GM21576 (cell line): ENCODE measurements at regions not wholly inside any gene's neighbourhood (a gene's known extent, or its start where the extent isn't known, plus 50 kb on each side); places are given as distances from the start of the nearest gene placed in this dataset.

Source experiments
- ATAC-seq: cut with Tn5 transposase; IDR thresholded peaks from one replicate; pipeline ENCODE4 v1.9.1; 2021; ENCODE audit warnings: mild to moderate bottlenecking, moderate library complexity; ENCODE audit not compliant: unreplicated experiment

GRCh38 chr3:20361000-20361399 is 175.0 kb upstream of the SGO1 start:
- ATAC-seq, result no peak

- ATAC-seq, result no peak
Measured at GRCh38 chr3:20353286-20353685, 167.3 kb upstream of the SGO1 start.

- no peak for ATAC-seq
Measured at GRCh38 chr3:20352546-20353179, 166.7 kb upstream of the SGO1 start.

GRCh38 chr3:20350449-20350848 is 164.4 kb upstream of the SGO1 start:
- ATAC-seq, result no peak

- no peak for ATAC-seq
Measured at GRCh38 chr3:20346916-20347315, 160.9 kb upstream of the SGO1 start.

- ATAC-seq, result no peak
Measured at GRCh38 chr3:20346369-20346768, 160.4 kb upstream of the SGO1 start.

GRCh38 chr3:20344400-20344959 is 158.5 kb upstream of the SGO1 start:
- ATAC-seq, result no peak

- no peak for ATAC-seq
Measured at GRCh38 chr3:20343790-20344189, 157.8 kb upstream of the SGO1 start.

- peak; percentile 93 for ATAC-seq
Measured at GRCh38 chr3:20340324-20340928, 154.4 kb upstream of the SGO1 start.

- no peak for ATAC-seq
Measured at GRCh38 chr3:20336572-20336971, 150.6 kb upstream of the SGO1 start.

- no peak for ATAC-seq
Measured at GRCh38 chr3:20334842-20335241, 148.8 kb upstream of the SGO1 start.

GRCh38 chr3:20327889-20328288 is 141.9 kb upstream of the SGO1 start:
- no peak for ATAC-seq

- ATAC-seq, result no peak
Measured at GRCh38 chr3:20326541-20326940, 140.5 kb upstream of the SGO1 start.

- no peak for ATAC-seq
Measured at GRCh38 chr3:20325563-20325962, 139.6 kb upstream of the SGO1 start.

GRCh38 chr3:20324664-20325478 is 138.9 kb upstream of the SGO1 start:
- ATAC-seq, result peak; percentile 99

- ATAC-seq, result no peak
Measured at GRCh38 chr3:20323307-20323927, 137.4 kb upstream of the SGO1 start.

- ATAC-seq, result no peak
Measured at GRCh38 chr3:20322085-20322484, 136.1 kb upstream of the SGO1 start.

- no peak for ATAC-seq
Measured at GRCh38 chr3:20321391-20322047, 135.5 kb upstream of the SGO1 start.

- no peak for ATAC-seq
Measured at GRCh38 chr3:20320489-20320888, 134.5 kb upstream of the SGO1 start.

- no peak for ATAC-seq
Measured at GRCh38 chr3:20319551-20319950, 133.5 kb upstream of the SGO1 start.

GRCh38 chr3:20317616-20318015 is 131.6 kb upstream of the SGO1 start:
- ATAC-seq, result no peak
